IMR-90 (cell line): ENCODE measurements at regions not wholly inside any gene's neighbourhood (a gene's known extent, or its start where the extent isn't known, plus 50 kb on each side); places are given as distances from the start of the nearest gene placed in this dataset.

Experiments used
- ATAC-seq: fragments of 200-7000 bp; cut with Tn5 transposase; 2 replicates; pipeline ENCODE4 v1.9.1; 2020; ENCODE audit warnings: low read depth, mild to moderate bottlenecking, moderate library complexity
- BruUV-seq: library from RNA; stranded (reverse); fragments of 400-500 nt; replicated peaks from 2 replicates; lab custom pipeline; 2021; lab: Mats Ljungman, UMichigan
- CTCF ChIA-PET: fragments of 300-600 bp; formaldehyde crosslinking; extraction: SDS; loops from one replicate; lab custom pipeline; 2021; ENCODE audit warnings: antibody characterized with exemption; lab: Yijun Ruan, JAX
- POLR2A ChIA-PET: fragments of 300-600 bp; sonication (Branson Sonifier 250); formaldehyde crosslinking; loops from one replicate; lab custom pipeline; 2022; ENCODE audit warnings: antibody characterized with exemption; ENCODE audit not compliant: unreplicated experiment; lab: Charles Lee
- DNase-seq: peaks from one replicate; pipeline ENCODE4 v3.0.0; 2013
- H2AFZ ChIP-seq: replicated peaks from 2 replicates; pipeline ENCODE3; 2013; ENCODE audit warnings: low read length, mild to moderate bottlenecking; ENCODE audit not compliant: poor library complexity
- H2AK5ac ChIP-seq: 2 replicates; pipeline ENCODE4 v1.6.1; 2013; ENCODE audit warnings: low read depth, low read length, inconsistent platforms
- H2AK9ac ChIP-seq: replicated peaks from 2 replicates; pipeline ENCODE3; 2013; ENCODE audit warnings: mild to moderate bottlenecking, low read depth, low read length, moderate library complexity; ENCODE audit not compliant: poor library complexity
- H2BK120ac ChIP-seq: 2 replicates; pipeline ENCODE4 v1.6.1; 2013; ENCODE audit warnings: low read depth, low read length, inconsistent platforms
- H2BK15ac ChIP-seq: 3 replicates; pipeline ENCODE4 v1.6.1; 2013; ENCODE audit warnings: low read depth, low read length, inconsistent platforms
- H2BK20ac ChIP-seq: 2 replicates; pipeline ENCODE4 v1.6.1; 2013; ENCODE audit warnings: low read depth, mild to moderate bottlenecking, inconsistent platforms, low read length, moderate library complexity
- H2BK5ac ChIP-seq: 2 replicates; pipeline ENCODE4 v1.6.1; 2013; ENCODE audit warnings: mild to moderate bottlenecking, low read depth, low read length, inconsistent platforms; ENCODE audit not compliant: poor library complexity, severe bottlenecking
- H3K14ac ChIP-seq: replicated peaks from 2 replicates; pipeline ENCODE4 v1.6.1; 2013; ENCODE audit warnings: low read depth, low read length, inconsistent platforms
- H3K18ac ChIP-seq: 2 replicates; pipeline ENCODE4 v1.6.1; 2013; ENCODE audit warnings: low read depth, low read length, control low read depth
- H3K23ac ChIP-seq: 2 replicates; pipeline ENCODE4 v1.6.1; 2013; ENCODE audit warnings: low read depth, low read length, inconsistent platforms
- H3K27ac ChIP-seq: 2 replicates; pipeline ENCODE4 v1.5.1; 2013; ENCODE audit warnings: mild to moderate bottlenecking, control low read depth, low read length; ENCODE audit not compliant: insufficient read depth
- H3K27me3 ChIP-seq: 2 replicates; pipeline ENCODE4 v1.6.1; 2013; ENCODE audit warnings: low read length; ENCODE audit not compliant: control insufficient read depth, insufficient read depth
- H3K36me3 ChIP-seq: 2 replicates; pipeline ENCODE4 v1.6.1; 2013; ENCODE audit warnings: low read length, mixed read lengths; ENCODE audit not compliant: control insufficient read depth, insufficient read depth
- H3K4ac ChIP-seq: 2 replicates; pipeline ENCODE4 v1.6.1; 2013; ENCODE audit warnings: low read depth, low read length, inconsistent platforms
- H3K4me1 ChIP-seq: 2 replicates; pipeline ENCODE4 v1.6.1; 2013; ENCODE audit warnings: low read length, mixed read lengths; ENCODE audit not compliant: control insufficient read depth, insufficient read depth
- H3K4me2 ChIP-seq: 2 replicates; pipeline ENCODE4 v1.6.1; 2013; ENCODE audit warnings: low read depth, mild to moderate bottlenecking, control low read depth, low read length, moderate library complexity
- H3K4me3 ChIP-seq: 2 replicates; pipeline ENCODE4 v1.5.1; 2013; ENCODE audit warnings: low read depth, mild to moderate bottlenecking, control low read depth, low read length, moderate library complexity; ENCODE audit not compliant: insufficient read depth
- H3K56ac ChIP-seq: 2 replicates; pipeline ENCODE4 v1.6.1; 2013; ENCODE audit warnings: low read length, inconsistent platforms; ENCODE audit not compliant: insufficient read depth; ENCODE audit errors: extremely low read depth
- H3K79me1 ChIP-seq, 2 experiments: 2 replicates each; pipeline ENCODE4 v1.6.1; 2013; ENCODE audit warnings: low read length in 2 of 2, inconsistent platforms in 1 of 2, low read depth in 1 of 2
- H3K9ac ChIP-seq: 2 replicates; pipeline ENCODE4 v1.6.1; 2013; ENCODE audit warnings: low read depth, low read length, control low read depth
- H3K9me1 ChIP-seq: 2 replicates; pipeline ENCODE4 v1.6.1; 2013; ENCODE audit warnings: low read length, inconsistent platforms; ENCODE audit not compliant: insufficient read depth
- H3K9me3 ChIP-seq: 2 replicates; pipeline ENCODE4 v1.6.1; 2013; ENCODE audit warnings: low read length; ENCODE audit not compliant: control insufficient read depth, insufficient read depth
- H4K20me1 ChIP-seq: 2 replicates; pipeline ENCODE4 v1.6.1; 2013; ENCODE audit warnings: low read length, inconsistent platforms; ENCODE audit not compliant: insufficient read depth
- H4K5ac ChIP-seq: 2 replicates; pipeline ENCODE4 v1.6.1; 2013; ENCODE audit warnings: mild to moderate bottlenecking, low read depth, low read length, control low read depth
- H4K8ac ChIP-seq, 2 experiments: 2 replicates each; pipeline ENCODE4 v1.6.1; 2013; ENCODE audit warnings: low read depth in 2 of 2, low read length in 2 of 2, control low read depth in 1 of 2, inconsistent platforms in 1 of 2
- H4K91ac ChIP-seq: 2 replicates; pipeline ENCODE4 v1.6.1; 2013; ENCODE audit warnings: low read depth, low read length, inconsistent platforms; ENCODE audit not compliant: insufficient read depth
- BHLHE40 ChIP-seq: fragments of 150-350 bp; IDR thresholded peaks from 2 replicates; pipeline ENCODE4 v1.6.1; 2016; ENCODE audit warnings: mild to moderate bottlenecking, low read depth, low read length
- CEBPB ChIP-seq: IDR thresholded peaks from 2 replicates; pipeline ENCODE4 v1.6.1; 2012; ENCODE audit warnings: low read depth, low read length, improper control_type of control experiment
- CHD1 ChIP-seq: IDR thresholded peaks from 2 replicates; pipeline ENCODE4 v1.6.1; 2012; ENCODE audit warnings: low read depth, low read length, improper control_type of control experiment
- ELK1 ChIP-seq: fragments of 150-350 bp; IDR thresholded peaks from 2 replicates; pipeline ENCODE4 v1.6.1; 2016; ENCODE audit warnings: low read depth, mild to moderate bottlenecking, low read length, moderate library complexity, borderline replicate concordance
- FOS ChIP-seq: fragments of 150-350 bp; IDR thresholded peaks from 2 replicates; pipeline ENCODE4 v1.6.1; 2016; ENCODE audit warnings: low read depth, low read length
- MAFK ChIP-seq: IDR thresholded peaks from 2 replicates; pipeline ENCODE4 v1.6.1; 2012; ENCODE audit warnings: low read depth, low read length, improper control_type of control experiment
- MAZ ChIP-seq: IDR thresholded peaks from 2 replicates; pipeline ENCODE4 v1.6.1; 2012; ENCODE audit warnings: low read depth, mild to moderate bottlenecking, low read length, improper control_type of control experiment, moderate library complexity, borderline replicate concordance
- MXI1 ChIP-seq: IDR thresholded peaks from 2 replicates; pipeline ENCODE4 v1.6.1; 2012; ENCODE audit warnings: low read depth, mild to moderate bottlenecking, low read length, moderate library complexity, borderline replicate concordance
- POLR2A ChIP-seq: IDR thresholded peaks from 2 replicates; pipeline ENCODE4 v1.6.1; 2012; ENCODE audit warnings: mild to moderate bottlenecking, low read depth, low read length
- RAD21 ChIP-seq: IDR thresholded peaks from 2 replicates; pipeline ENCODE4 v1.6.1; 2012; ENCODE audit warnings: low read length, improper control_type of control experiment
- RCOR1 ChIP-seq: IDR thresholded peaks from 2 replicates; pipeline ENCODE4 v1.6.1; 2012; ENCODE audit warnings: mild to moderate bottlenecking, low read length, improper control_type of control experiment; ENCODE audit not compliant: insufficient replicate concordance
- RFX5 ChIP-seq: IDR thresholded peaks from 2 replicates; pipeline ENCODE4 v1.8.0; 2012; ENCODE audit warnings: low read depth, mild to moderate bottlenecking, low read length, moderate library complexity
- WGBS, 2 experiments: methylation state at CpG; one replicate each; pipeline versions ENCODE4 v1.1.5 to v1.1.7; 2013; ENCODE audit warnings: missing lambda C conversion rate in 2 of 2; ENCODE audit not compliant: insufficient read length in 1 of 2; ENCODE audit errors: extremely low coverage in 2 of 2; 5-methylcytosine and 5-hydroxymethylcytosine counted together
- dilution Hi-C: fragments of 300-500 bp; cut with HindIII; formaldehyde crosslinking; loops from one replicate; pipeline ENCODE4 v1.14.3; 2018; ENCODE audit warnings: low sequenced_read_pairs; ENCODE audit not compliant: unreplicated experiment
- in situ Hi-C: fragments of 300-500 bp; cut with MboI; formaldehyde crosslinking; loops from 3 replicates; pipeline ENCODE4 v1.14.3; 2019; ENCODE audit warnings: low sequenced_read_pairs, inconsistent platforms, mixed read lengths
- intact Hi-C: fragments of 100-400 bp; cut with micrococcal nuclease; formaldehyde crosslinking; loops from 2 replicates; pipeline ENCODE4 v1.10.0; 2022
- TF ChIP-seq, protein P1 (sequence below): fragments of 150-350 bp; IDR thresholded peaks from 2 replicates; pipeline ENCODE4 v1.6.1; 2017; ENCODE audit warnings: mild to moderate bottlenecking, antibody characterized with exemption, low read length, low read depth
- TF ChIP-seq, protein P2 (sequence below): conservative IDR thresholded peaks from 2 replicates; pipeline ENCODE4 v1.5.1; 2012; ENCODE audit warnings: mild to moderate bottlenecking, low read depth, low read length, improper control_type of control experiment

- no CpG with 5 or more reads among the region's 2 CpGs for WGBS, 2 experiments
- H2BK20ac ChIP-seq: no peak overlapping the region
- dilution Hi-C loops: no loop called here
Measured at GRCh38 chr18:6525604-6526003, 110.9 kb upstream of the L3MBTL4 start.

More at GRCh38 chr18:6525604-6526003, 110.9 kb upstream of the L3MBTL4 start:
- no peak overlapping the region for H3K56ac ChIP-seq
- no peak overlapping the region for H3K18ac ChIP-seq
- no peak overlapping the region for H4K5ac ChIP-seq
- BruUV-seq: no TSS peak
- H3K9me3 ChIP-seq: no peaks in the 10 kb centered on the region
- H4K20me1 ChIP-seq: no peaks in the 10 kb centered on the region
- intact Hi-C loops (loop anchor here (10.0 kb wide), 1 partner anchor 301 kb away; no protein-coding TSS in a partner anchor), in situ Hi-C loops (no loop called here)
- H3K4me1 ChIP-seq: no peaks in the 10 kb centered on the region
- no peak for DNase-seq
- H3K4ac ChIP-seq: no peak overlapping the region
- no peaks in the 10 kb centered on the region for H3K27me3 ChIP-seq
- no peaks in the 10 kb centered on the region for H3K79me1 ChIP-seq
- no peak overlapping the region for H4K91ac ChIP-seq
- H3K36me3 ChIP-seq: no peaks in the 10 kb centered on the region
- no peak overlapping the region for H3K4me2 ChIP-seq
- no peak overlapping the region for H3K4me3 ChIP-seq
- H3K27ac ChIP-seq: no peak overlapping the region
- no peak overlapping the region for H3K9ac ChIP-seq
- H2BK5ac ChIP-seq: no peak overlapping the region
- H2BK120ac ChIP-seq: no peak overlapping the region
- no peak overlapping the region for H3K23ac ChIP-seq
- H2AFZ ChIP-seq: no peak overlapping the region
- no peak for ATAC-seq
- no peak overlapping the region for H3K14ac ChIP-seq
- POLR2A ChIA-PET: no interaction called here
- no peak overlapping the region for H2BK15ac ChIP-seq
- no peak overlapping the region for H2AK5ac ChIP-seq
- CTCF ChIA-PET: no interaction called here
- H4K8ac ChIP-seq: no peak overlapping the region
- TF ChIP-seq POLR2A: no peak
- TF ChIP-seq MAZ: no peak
- TF ChIP-seq, protein P1, sequence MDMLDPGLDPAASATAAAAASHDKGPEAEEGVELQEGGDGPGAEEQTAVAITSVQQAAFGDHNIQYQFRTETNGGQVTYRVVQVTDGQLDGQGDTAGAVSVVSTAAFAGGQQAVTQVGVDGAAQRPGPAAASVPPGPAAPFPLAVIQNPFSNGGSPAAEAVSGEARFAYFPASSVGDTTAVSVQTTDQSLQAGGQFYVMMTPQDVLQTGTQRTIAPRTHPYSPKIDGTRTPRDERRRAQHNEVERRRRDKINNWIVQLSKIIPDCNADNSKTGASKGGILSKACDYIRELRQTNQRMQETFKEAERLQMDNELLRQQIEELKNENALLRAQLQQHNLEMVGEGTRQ: no peak
- no peak for TF ChIP-seq MXI1
- TF ChIP-seq ELK1: no peak
- no peak for TF ChIP-seq CEBPB
- TF ChIP-seq RAD21: no peak
- TF ChIP-seq, protein P2, sequence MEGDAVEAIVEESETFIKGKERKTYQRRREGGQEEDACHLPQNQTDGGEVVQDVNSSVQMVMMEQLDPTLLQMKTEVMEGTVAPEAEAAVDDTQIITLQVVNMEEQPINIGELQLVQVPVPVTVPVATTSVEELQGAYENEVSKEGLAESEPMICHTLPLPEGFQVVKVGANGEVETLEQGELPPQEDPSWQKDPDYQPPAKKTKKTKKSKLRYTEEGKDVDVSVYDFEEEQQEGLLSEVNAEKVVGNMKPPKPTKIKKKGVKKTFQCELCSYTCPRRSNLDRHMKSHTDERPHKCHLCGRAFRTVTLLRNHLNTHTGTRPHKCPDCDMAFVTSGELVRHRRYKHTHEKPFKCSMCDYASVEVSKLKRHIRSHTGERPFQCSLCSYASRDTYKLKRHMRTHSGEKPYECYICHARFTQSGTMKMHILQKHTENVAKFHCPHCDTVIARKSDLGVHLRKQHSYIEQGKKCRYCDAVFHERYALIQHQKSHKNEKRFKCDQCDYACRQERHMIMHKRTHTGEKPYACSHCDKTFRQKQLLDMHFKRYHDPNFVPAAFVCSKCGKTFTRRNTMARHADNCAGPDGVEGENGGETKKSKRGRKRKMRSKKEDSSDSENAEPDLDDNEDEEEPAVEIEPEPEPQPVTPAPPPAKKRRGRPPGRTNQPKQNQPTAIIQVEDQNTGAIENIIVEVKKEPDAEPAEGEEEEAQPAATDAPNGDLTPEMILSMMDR: no peak
- no peak for TF ChIP-seq BHLHE40
- no peak for TF ChIP-seq MAFK
- TF ChIP-seq CHD1: no peak
- no peak for TF ChIP-seq RCOR1
- TF ChIP-seq FOS: no peak
- no peak for TF ChIP-seq RFX5
- no peak overlapping the region for H2AK9ac ChIP-seq
- no peaks in the 10 kb centered on the region for H3K9me1 ChIP-seq
